GM23338 (cell line): ENCODE measurements at regions not wholly inside any gene's neighbourhood (a gene's known extent, or its start where the extent isn't known, plus 50 kb on each side); places are given as distances from the start of the nearest gene placed in this dataset.
A peak's percentile ranks its signal among the peaks of the same experiment; 100 is the strongest.

Experiments used
- CREB1 ChIP-seq: fragments of 250-450 bp; sonication (Bioruptor Pico); IDR thresholded peaks from 2 replicates; pipeline ENCODE4 v1.5.0; 2020; ENCODE audit warnings: low read depth, mild to moderate bottlenecking, moderate library complexity
- CTCF ChIP-seq, 2 experiments: fragments of 200-600 bp in 1 of 2; sonication (generic) in 1 of 2; conservative IDR thresholded peaks; 2 replicates each; pipeline versions ENCODE4 v1.5.1 to v1.6.1; 2016 to 2017; ENCODE audit warnings: antibody characterized with exemption in 2 of 2, low read depth in 2 of 2, mild to moderate bottlenecking in 2 of 2, moderate library complexity in 1 of 2
- ETS1 ChIP-seq: IDR thresholded peaks from 2 replicates; pipeline ENCODE4 v1.6.1; 2016; ENCODE audit warnings: antibody characterized with exemption
- EZH2 ChIP-seq: fragments of 200-600 bp; sonication (generic); IDR thresholded peaks from one replicate; pipeline ENCODE4 v1.8.0; 2017; ENCODE audit warnings: antibody characterized with exemption, mild to moderate bottlenecking, low read depth; ENCODE audit not compliant: unreplicated experiment
- EZH2phosphoT487 ChIP-seq: fragments of 200-600 bp; sonication (generic); IDR thresholded peaks from one replicate; pipeline ENCODE4 v1.8.1; 2018; ENCODE audit warnings: antibody characterized with exemption; ENCODE audit not compliant: unreplicated experiment
- JUNB ChIP-seq: IDR thresholded peaks from one replicate; pipeline ENCODE4 v1.6.1; 2016; ENCODE audit warnings: antibody characterized with exemption; ENCODE audit not compliant: unreplicated experiment
- NANOG ChIP-seq: IDR thresholded peaks from 2 replicates; pipeline ENCODE4 v1.6.1; 2016; ENCODE audit warnings: antibody characterized with exemption, borderline replicate concordance
- POLR2AphosphoS5 ChIP-seq: IDR thresholded peaks from 2 replicates; pipeline ENCODE4 v1.6.1; 2016; ENCODE audit warnings: antibody characterized with exemption, low read depth
- STAT1 ChIP-seq: IDR thresholded peaks from one replicate; pipeline ENCODE4 v1.6.1; 2016; ENCODE audit warnings: antibody characterized with exemption; ENCODE audit not compliant: unreplicated experiment
- ZNF114 ChIP-seq: fragments of 250-450 bp; sonication (Bioruptor Pico); IDR thresholded peaks from 2 replicates; pipeline ENCODE4 v1.5.0; 2020; ENCODE audit warnings: mild to moderate bottlenecking, moderate library complexity
- ZNF331 ChIP-seq: fragments of 250-450 bp; sonication (Bioruptor Pico); IDR thresholded peaks from 2 replicates; pipeline ENCODE4 v1.5.0; 2020; ENCODE audit warnings: low read depth, mild to moderate bottlenecking, moderate library complexity
- ZNF462 ChIP-seq: fragments of 250-450 bp; sonication (Bioruptor Pico); IDR thresholded peaks from 2 replicates; pipeline ENCODE4 v1.5.0; 2020; ENCODE audit warnings: mild to moderate bottlenecking, moderate library complexity
- TF ChIP-seq, protein P1 (sequence below): IDR thresholded peaks from one replicate; pipeline ENCODE4 v1.6.1; 2018; ENCODE audit warnings: antibody characterized with exemption; ENCODE audit not compliant: unreplicated experiment

DNA sequence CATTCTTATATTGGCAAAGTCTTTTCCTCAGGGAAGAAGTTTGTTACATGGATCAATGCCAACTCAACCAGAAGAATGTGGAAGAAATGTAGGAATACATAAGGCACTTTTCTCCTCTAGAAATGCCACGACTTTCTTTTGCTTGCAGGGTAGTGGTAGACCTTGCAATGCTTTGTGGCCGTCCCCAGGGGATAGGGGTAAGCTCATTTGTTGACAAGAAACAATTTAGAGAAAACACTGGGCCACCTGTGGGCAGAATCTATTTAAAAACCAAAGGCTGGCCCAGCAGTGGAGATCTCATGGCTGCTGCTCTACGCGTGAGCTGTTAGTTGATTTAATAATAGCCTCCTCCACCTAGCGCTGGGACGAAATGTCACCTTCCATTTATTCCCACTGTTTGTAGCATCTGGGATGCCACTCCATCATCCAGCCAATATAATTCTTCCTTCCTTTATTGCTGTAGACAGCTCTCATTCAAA lies 64.6 kb upstream of the PFN2 start:
- TF ChIP-seq CTCF (conservative IDR thresholded peaks at IDR 0.05; ENCODE audit: low read depth in 2 of 2) (no peak), EZH2 (no peak), POLR2AphosphoS5 (no peak), JUNB (no peak), ETS1 (no peak), ZNF462 (CRISPR knock-in tag) (peak; percentile 63; the same call in 1 of the 2 replicates), CREB1 (CRISPR knock-in tag) (no peak), ZNF331 (CRISPR knock-in tag) (no peak), NANOG (no peak), EZH2phosphoT487 (no peak), STAT1 (no peak), ZNF114 (CRISPR knock-in tag) (no peak)
- TF ChIP-seq, protein P1, sequence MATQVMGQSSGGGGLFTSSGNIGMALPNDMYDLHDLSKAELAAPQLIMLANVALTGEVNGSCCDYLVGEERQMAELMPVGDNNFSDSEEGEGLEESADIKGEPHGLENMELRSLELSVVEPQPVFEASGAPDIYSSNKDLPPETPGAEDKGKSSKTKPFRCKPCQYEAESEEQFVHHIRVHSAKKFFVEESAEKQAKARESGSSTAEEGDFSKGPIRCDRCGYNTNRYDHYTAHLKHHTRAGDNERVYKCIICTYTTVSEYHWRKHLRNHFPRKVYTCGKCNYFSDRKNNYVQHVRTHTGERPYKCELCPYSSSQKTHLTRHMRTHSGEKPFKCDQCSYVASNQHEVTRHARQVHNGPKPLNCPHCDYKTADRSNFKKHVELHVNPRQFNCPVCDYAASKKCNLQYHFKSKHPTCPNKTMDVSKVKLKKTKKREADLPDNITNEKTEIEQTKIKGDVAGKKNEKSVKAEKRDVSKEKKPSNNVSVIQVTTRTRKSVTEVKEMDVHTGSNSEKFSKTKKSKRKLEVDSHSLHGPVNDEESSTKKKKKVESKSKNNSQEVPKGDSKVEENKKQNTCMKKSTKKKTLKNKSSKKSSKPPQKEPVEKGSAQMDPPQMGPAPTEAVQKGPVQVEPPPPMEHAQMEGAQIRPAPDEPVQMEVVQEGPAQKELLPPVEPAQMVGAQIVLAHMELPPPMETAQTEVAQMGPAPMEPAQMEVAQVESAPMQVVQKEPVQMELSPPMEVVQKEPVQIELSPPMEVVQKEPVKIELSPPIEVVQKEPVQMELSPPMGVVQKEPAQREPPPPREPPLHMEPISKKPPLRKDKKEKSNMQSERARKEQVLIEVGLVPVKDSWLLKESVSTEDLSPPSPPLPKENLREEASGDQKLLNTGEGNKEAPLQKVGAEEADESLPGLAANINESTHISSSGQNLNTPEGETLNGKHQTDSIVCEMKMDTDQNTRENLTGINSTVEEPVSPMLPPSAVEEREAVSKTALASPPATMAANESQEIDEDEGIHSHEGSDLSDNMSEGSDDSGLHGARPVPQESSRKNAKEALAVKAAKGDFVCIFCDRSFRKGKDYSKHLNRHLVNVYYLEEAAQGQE: no peak
